Anterior cingulate cortex (tissue), 58 donors: ENCODE measurements at regions not wholly inside any gene's neighbourhood (a gene's known extent, or its start where the extent isn't known, plus 50 kb on each side); places are given as distances from the start of the nearest gene placed in this dataset.

Experiments used
- DNase-seq, 58 donors: peaks; one replicate each; lab custom pipeline; 2025; lab: John Stamatoyannopoulos, UW

DNA sequence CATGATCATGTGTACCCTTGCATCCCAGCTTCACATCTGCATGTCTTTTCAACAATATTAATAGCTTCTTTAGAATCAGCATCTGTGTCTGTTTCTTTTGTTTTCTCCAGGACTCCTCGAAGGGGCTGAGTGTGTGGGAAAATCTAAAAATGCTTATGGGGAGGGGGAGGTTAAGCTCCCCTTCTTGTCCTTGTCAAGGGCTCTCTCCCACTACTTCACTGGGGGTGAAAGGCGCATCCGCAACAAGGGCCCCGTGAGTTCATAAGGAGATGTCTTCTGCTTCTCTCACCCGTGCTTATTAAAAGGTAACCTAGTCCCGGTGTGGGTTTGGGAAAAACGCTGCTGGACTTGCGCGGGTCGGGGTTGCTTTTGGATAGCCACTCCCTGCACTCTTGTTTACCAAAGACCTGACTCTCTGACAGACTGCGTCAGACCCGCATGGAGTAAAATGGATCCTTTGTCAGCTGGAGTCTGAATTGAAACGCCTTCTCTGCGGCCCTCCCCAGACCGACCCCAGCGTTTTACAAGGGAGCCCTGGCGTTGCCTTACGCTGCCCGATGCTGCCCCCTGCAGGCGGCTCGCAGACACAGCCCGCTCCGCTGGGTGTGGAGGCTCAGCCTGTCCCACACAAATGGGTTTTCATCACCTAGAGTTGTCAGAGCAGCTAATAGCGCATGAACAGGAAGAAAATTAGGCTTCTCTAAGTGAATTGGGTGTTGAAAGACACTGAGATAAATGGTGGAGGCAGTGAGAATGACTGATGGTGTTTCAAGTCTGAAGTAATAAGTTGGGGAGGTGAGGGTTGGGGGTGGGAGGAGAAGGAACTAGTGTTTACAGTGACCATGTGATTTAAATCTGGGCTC, 53.8 kb downstream of the IER5 start:
- DNase-seq, result peak in 56 of 58 donors; percentile 43 to 96 (median 83)

DNA sequence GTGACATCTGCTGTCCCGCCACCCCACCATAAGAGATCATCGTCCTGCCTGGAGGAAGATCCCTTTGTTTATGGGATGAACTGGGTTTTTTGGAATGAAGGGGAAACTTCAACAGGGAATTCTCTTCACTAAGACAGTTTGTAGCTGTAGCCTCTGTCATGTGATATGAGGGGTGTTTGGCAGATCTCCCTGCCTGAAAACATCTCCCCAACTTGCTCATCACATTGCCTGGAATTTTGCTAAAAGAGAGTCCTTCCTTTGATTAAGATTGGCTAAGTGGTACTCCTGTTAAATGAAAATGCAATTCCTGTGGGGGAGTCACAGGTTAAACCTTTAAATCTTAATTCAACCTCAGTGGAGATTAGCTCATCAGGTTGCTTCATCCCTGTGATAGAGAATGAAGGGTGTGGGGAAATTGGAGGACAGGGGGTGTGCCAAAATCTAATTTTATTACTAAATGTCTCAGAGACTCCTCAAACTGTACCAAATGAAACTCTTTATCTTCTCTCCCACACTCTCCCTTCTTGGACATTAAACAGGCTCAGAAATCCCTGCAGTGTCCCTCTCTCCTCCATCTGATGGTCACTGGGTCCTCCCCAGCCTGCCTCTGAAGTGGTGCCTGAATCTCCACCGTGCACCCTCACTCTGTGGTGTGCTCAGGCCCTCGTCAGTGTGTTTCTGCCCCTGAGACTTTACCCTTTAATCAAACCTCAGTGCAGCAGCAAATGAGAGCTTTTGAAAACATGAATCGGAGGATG, 54.8 kb downstream of the IER5 start:
- DNase-seq, result no peak

DNA sequence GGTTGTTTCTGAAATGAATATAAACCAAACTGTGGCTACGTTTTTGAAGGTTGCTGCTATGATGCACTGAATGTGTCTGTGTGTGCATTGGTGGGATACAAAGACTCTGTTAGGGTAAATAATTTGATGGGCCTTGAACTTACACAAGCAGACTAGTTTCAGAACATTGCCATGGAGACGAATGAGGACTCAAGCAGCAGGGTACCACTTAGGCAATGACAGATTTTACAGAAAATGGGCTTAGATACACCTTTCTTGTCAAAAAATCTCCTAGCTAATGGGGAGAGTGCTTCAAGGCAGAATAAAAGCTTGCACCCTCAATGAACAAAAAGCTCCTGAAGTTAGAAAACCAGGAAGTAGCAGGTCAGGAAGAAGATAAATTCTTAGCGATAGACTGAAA, 55.7 kb downstream of the IER5 start:
- DNase-seq, result no peak

DNA sequence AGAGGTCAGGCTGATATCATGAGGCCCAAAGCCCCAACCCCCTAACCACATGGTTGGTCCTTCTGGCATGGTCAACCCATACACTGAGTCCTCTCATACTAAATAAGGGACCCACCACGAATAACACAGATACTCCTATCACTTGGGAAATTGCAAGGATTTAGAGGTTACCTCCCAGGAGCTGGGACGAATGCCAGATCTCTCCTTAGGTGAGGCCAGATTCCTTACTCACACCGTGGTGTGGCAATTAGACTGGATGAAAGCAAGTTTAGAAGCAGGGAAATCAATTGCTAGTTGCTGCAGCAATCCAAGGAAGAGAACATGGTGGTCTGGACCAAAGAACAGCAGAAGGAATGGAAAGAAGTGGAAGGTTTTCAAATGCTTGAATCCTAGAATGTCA, 60.1 kb downstream of the IER5 start:
- DNase-seq, result no peak

DNA sequence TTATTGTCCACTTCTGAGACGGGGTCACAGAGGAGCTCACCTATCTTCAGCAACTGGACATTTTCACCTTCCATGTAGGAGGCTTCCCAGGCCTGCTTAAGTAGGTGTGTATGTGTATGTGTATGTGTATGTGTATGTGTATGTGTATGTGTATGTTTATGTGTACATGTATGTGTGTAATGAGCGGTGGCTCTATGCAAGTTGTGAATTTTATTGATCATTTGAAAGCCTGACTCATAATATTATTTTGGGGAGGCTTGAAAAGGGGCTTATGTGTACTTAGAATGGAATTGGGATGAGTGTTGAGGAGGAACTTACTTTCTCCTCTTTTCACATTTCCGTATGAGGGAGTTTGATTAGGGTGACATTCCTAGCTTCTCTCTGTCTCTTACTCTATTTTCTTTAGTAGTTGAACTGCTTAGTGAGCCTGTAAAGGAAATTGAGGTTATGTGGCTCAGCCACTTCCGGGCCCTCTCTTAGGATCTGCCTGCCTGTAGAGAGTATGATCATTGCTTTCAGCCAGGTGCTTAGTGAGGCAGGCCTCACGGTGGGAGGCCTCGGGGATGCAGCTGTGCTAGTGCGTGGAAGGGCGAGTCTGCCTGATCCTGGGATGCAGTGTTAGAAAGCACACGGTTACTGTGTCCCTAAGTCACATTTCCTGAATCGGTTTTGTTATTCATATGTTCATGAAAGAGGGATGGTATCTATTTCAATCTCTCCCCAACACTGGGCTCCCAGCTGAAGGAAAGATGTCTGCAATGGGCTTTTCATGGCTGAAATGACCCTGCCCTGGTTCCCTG, 61.0 kb downstream of the IER5 start:
- no peak for DNase-seq

DNA sequence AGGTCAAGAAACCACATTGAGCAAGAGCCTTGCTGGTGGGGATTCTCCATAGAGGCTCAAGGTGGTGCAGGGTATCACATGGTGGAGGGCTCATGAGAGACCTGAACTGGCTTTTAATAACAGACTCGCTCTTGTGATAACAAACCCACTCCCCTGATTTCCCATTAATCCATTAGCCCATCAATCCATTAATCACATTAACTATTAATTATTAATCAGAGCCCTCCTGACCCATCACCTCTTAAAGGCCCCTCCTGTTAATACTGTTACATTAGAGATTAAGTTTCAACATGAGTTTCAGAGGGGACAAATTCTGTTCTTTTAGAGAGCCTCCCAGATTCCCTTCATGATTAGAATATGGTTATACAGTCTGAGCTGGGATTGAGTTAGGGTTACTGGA, 61.8 kb downstream of the IER5 start:
- no peak for DNase-seq

DNA sequence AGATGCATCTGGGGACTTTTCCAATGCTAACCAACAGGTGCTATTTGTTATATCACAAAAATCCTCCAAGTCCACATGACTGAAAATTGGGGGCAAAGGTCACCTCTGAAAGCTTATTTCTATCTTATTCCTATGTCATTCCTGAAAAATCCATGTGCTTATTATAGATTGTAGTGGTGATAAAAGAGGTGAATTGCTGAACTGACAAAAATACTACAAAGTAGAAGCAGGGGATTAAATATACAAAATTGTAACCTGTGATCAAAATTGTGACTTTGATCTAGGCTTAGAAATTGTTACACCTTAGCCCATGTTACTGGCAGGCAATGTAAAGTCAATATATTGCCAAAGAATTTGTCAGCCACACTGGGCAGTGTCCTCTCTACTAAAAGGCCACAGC, 62.3 kb downstream of the IER5 start:
- DNase-seq, result no peak

DNA sequence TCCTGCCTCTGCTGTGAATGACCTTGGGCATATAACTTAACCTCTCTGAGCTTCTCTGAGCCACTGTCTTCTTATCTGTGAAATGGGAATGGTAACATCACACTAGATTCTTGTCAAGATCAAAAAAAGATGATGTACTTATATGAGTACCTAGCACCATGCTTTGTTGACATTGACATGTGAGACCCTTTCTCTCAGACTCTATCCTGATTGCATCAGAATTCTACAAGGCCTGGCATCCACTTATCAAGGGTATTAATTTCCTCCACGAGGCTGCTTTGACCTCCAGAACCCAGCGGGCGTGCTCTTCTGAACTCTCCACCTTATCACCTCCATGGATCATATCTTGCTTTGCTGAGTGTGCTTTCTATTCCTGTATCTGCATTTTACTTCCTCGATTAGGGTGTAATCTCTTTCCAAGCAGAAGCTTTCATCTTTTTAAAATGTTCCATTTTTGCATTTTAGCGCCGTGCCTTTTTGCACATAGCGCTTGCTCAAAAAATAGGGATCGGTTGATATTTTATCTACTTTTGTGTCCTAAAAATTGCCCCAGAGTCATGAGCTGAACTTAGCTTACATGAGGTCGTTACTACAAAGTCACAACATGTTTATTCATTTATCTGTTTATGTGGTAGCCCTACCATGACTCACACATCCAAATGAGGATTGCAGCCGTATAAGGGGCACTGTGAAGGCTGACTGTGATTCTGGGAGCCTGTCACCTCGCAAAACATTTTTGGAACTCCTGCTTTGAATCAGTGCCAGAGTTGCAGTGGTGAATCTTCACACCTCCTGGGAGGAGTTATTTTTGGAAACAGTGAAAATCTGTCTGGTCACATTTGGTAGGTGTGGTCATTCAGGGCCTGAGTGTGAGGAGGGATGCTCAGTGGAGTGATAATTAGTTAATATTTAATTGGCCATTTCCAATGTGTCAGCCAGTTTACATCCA, 63.2 kb downstream of the IER5 start:
- DNase-seq, result no peak

DNA sequence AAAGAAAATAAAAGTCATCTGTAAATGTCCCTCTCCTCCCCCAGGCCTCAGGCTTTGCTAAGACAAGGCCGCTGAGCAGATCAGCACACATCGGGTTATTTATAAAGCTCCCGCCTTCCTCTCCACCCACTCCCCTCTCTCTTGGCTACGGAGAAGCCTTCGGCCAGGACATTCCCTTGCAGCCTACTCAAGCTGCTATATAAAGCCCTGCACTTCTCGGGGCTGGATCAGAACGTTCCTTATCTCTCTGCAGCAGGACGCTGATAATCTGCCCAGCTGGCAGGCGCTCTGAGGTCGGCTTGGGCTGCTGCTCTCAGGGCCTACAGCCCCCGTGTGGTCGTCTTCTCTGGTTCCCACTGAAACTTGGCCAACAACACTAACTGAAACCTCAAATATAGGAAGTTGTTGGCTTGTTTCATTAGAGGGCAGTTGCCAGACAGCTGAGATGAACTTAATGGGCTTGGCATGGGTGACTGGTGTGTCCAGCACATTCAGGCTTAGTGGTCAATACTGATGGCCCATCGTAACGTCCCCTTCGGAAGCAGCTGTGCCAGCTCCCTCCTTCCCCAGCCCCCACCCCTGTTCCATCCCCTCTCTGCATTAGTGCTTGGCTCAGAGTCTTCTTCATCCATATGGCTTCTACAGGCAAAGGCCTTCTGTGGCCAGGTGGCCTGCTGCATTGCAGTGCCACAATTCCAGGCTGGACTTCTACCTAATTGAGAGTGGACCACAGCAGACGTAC, 64.6 kb downstream of the IER5 start:
- peak in 42 of 58 donors; percentile 12 to 87 (median 40) for DNase-seq

DNA sequence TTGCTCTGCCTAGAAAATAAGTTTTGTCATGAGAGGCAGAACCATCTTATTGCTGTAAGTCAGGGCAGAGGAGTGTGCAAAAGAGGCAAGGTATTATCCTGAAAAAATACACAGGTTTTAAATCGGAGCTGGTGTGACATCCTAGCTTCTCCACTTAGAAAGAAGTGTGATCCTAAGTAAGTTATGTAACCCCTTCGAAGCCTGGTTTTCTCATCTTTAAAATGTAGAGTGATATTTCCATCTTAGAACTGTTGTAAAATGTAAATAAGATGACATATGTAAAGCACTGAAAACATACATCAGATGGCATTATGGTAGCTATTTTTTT, 65.1 kb downstream of the IER5 start:
- no peak for DNase-seq

DNA sequence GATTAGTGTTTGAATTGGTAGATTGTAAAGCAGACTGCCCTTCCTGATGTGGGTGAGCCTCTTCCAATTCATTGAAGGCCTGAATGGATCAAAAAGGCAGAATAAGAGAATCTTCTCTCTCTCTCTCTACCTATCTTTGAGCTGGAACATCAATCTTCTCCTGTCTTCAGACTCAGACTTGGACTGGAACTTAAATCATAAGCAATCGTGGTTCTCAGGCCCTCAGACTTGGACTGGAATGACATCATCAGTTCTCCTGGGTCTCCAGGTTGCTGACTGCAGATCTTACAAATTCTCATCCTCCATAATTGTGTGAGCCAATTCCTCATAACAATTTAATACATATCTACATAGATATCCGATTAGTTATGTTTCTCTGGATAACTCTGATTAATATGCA, 66.8 kb downstream of the IER5 start:
- no peak for DNase-seq

DNA sequence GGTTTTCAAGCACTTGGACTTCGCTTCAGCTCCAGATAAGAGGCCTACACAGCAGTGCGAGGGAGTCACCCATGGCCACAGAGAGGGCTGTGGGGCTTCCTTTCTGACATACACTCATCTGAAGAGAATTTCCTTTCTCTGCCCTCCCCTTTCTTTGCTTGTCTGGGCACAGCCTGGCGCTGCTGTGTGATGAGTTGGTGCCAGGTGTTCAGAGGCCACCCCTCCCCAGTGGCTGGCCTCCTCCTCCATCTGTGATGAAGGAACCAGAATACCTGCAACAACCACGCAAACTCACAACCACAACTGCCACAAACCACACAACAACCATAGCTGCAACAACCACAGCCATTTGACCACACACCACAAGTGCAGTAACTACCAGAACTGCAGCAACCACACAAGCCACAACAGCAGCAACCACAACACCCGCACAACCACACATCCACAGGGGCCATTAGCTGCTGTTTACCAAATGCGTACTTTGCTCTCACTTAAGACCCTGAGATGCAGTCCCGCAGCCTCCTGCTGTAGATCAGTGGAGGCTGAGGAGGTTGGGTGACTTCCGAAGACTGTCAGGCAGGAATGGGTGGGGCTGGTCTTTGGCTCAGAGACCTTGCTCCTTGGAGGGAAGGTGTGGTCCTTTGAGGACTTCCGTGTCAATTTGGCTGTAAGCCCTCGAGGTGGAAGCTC, 71.1 kb downstream of the IER5 start:
- no peak for DNase-seq

DNA sequence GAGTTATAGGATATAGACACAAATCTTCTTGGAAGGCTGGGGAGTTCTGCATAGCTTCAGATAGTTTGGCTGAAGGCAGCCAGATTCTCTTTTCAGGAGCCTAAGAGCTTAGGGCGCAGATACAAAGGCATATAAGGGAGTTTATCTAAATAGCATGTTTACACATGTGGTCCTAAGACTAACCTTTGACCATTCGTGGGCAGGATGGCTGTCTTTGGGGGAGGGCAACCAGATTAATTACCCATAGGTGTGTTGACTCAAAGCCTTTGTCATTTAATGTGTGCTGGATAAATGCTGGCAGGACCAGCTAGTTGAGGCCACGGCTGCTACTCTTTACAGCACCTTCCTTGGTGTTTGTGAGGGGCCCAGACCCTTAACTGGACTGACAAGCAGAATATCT, 71.8 kb downstream of the IER5 start:
- no peak for DNase-seq

DNA sequence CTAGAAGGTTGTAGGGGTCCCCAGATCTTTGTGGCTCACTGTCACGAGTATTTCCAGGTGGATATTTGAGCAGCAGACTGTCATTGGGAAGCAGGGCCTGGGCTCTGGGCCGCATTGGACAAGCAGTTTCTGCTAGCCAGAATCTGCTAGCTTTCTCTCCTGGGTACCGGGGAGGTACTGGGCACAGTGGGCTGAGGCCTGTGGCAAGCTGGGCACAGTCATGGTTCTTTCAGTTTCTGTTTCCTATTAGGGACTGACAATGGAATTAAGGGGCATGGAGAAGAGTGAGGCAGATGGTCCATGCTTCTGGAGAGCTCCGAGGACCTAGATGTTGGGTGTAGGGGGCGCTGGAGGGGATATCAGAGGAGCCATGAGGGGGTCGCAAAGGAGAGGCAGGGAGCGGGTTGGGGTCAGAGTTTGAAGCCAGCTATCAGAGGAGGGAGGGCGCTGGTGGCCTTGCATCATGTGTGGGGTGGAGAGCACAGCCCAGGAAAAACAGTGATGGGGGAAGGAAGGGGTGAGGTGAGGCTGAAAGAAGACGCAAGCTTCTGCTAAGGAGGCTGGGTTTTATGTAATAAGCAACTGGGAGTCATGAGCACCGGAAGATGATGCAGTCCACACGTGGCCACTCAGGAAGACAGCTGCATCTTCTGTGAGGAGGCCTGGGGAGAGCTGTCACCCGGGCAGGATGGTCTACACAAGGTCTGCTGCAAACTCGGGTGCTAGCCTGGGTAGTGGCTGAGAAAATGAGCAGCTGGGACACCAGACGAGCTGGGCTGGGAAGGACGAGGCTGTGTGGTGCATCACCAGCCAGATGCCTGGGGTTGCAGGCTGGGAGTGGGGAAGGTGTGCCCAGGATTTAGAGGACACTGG, 72.7 kb downstream of the IER5 start:
- DNase-seq, result peak in 2 of 58 donors; percentile 11 to 12

DNA sequence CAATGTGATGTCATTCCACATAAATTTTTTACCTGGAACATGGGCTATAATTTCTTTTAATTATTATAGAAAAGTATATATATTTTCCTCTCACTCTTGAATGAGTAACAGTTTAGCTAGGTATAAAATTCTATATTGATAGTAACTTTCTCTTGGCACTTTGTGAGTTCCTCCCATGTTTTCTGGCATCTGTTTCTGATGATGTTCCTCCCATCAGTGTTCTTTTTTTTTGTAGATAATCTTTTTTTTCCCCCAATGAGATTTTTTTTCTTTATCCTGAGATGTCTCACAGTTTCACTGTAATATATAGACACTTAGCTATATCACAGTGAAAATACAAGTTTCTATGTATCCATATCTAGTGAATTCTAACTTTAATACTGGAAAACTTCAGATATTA, 75.2 kb downstream of the IER5 start:
- DNase-seq, result no peak

DNA sequence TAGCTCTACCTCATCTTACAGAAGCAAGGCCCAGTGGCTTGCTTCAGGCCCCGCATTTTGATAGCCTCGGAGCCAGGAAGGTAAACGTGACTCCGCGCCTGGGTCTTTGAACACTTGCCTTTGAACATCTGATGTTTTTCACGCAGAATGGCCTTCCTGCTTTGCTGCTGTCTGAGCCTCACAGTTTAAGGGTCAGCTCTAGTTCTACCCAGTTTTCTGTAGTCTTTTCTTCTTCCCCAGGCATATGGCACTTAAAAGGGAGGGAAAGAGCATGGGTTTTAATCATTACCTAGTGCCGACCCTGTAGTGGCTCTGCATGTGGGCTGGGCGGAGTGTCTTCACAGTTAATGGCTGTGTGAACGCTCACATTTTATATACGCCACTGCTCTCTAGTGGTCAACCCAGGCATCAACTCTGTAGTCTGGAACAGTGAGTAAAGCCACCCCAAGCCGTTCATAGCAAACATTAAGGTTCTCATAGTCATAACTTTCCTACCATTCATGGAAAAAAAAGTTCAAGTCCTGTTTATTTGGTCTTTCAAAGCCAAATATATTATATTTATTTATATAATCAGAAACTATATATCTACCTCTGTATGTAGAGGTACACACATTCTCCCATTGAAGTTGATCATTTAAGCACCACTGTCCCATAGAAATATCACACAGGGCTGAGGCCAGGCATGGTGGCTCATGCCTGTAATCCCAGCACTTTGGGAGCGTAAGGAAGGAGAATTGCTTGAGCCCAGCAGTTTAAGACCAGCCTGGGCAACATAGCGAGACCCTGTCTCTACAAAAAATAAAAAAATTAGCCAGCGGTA, 78.1 kb downstream of the IER5 start:
- DNase-seq, result peak in 43 of 58 donors; percentile 4 to 73 (median 34)
